GM18511 (cell line): ENCODE measurements at regions not wholly inside any gene's neighbourhood (a gene's known extent, or its start where the extent isn't known, plus 50 kb on each side); places are given as distances from the start of the nearest gene placed in this dataset.
A peak's percentile ranks its signal among the peaks of the same experiment; 100 is the strongest.
"Not testable (repeated sequence)": the region's sequence is repeated elsewhere in the genome, so short reads cannot be mapped to it uniquely, and the experiment has no call there.

Experiments
- ATAC-seq: cut with Tn5 transposase; IDR thresholded peaks from one replicate; pipeline ENCODE4 v1.9.1; 2021; ENCODE audit warnings: mild to moderate bottlenecking, moderate library complexity; ENCODE audit not compliant: unreplicated experiment

GRCh38 chr12:75742048-75742447 is 230.6 kb upstream of the KRR1 start:
- ATAC-seq, result no peak

- no peak for ATAC-seq
These were observed 228.5 kb upstream of the KRR1 start for GRCh38 chr12:75739912-75740311.

- not testable (repeated sequence) for ATAC-seq
These were observed 227.7 kb upstream of the KRR1 start for GRCh38 chr12:75739098-75739497.

GRCh38 chr12:75738486-75738885 is 227.1 kb upstream of the KRR1 start:
- peak; percentile 98 for ATAC-seq

- ATAC-seq, result no peak
These were observed 224.4 kb upstream of the KRR1 start for GRCh38 chr12:75735853-75736252.

- no peak for ATAC-seq
These were observed 217.4 kb upstream of the KRR1 start for GRCh38 chr12:75728826-75729225.

- ATAC-seq, result no peak
These were observed 216.2 kb upstream of the KRR1 start for GRCh38 chr12:75727577-75727976.

- no peak for ATAC-seq
These were observed 214.2 kb upstream of the KRR1 start for GRCh38 chr12:75725521-75726111.

- ATAC-seq, result no peak
These were observed 213.5 kb upstream of the KRR1 start for GRCh38 chr12:75724928-75725312.

- ATAC-seq, result no peak
These were observed 213.0 kb upstream of the KRR1 start for GRCh38 chr12:75724307-75724927.

- ATAC-seq, result peak; percentile 96
These were observed 211.3 kb upstream of the KRR1 start for GRCh38 chr12:75722714-75723200.

- no peak for ATAC-seq
These were observed 210.4 kb upstream of the KRR1 start for GRCh38 chr12:75721796-75722195.

GRCh38 chr12:75720812-75721641 is 209.6 kb upstream of the KRR1 start:
- no peak for ATAC-seq

- ATAC-seq, result no peak
These were observed 206.5 kb upstream of the KRR1 start for GRCh38 chr12:75717902-75718301.

GRCh38 chr12:75716291-75717025 is 205.0 kb upstream of the KRR1 start:
- no peak for ATAC-seq

GRCh38 chr12:75715682-75716081 is 204.3 kb upstream of the KRR1 start:
- ATAC-seq, result no peak

- ATAC-seq, result no peak
These were observed 203.9 kb upstream of the KRR1 start for GRCh38 chr12:75715323-75715644.

- ATAC-seq, result no peak
These were observed 203.3 kb upstream of the KRR1 start for GRCh38 chr12:75714462-75715322.

- no peak for ATAC-seq
These were observed 202.0 kb upstream of the KRR1 start for GRCh38 chr12:75713434-75713833.

GRCh38 chr12:75712223-75712622 is 200.8 kb upstream of the KRR1 start:
- no peak for ATAC-seq
